Mesodermal cell (in vitro differentiated cells): ENCODE measurements at regions not wholly inside any gene's neighbourhood (a gene's known extent, or its start where the extent isn't known, plus 50 kb on each side); places are given as distances from the start of the nearest gene placed in this dataset.

ENCODE experiments used
- H3K27ac ChIP-seq: 2 replicates; pipeline ENCODE4 v1.7.0; 2013; ENCODE audit warnings: mild to moderate bottlenecking, low read depth, low read length, moderate library complexity; ENCODE audit not compliant: severe bottlenecking
- H3K36me3 ChIP-seq: 2 replicates; pipeline ENCODE4 v1.7.1; 2013; ENCODE audit warnings: mild to moderate bottlenecking, low read length, moderate library complexity; ENCODE audit not compliant: control insufficient read depth, insufficient read depth
- H3K4me1 ChIP-seq: one replicate; pipeline ENCODE4 v1.7.1; 2013; ENCODE audit warnings: mild to moderate bottlenecking, low read length; ENCODE audit not compliant: insufficient read depth, control insufficient read depth, poor library complexity, severe bottlenecking
- H3K4me3 ChIP-seq: 2 replicates; pipeline ENCODE4 v1.7.0; 2013; ENCODE audit warnings: low read length, control low read depth, mild to moderate bottlenecking; ENCODE audit not compliant: insufficient read depth, poor library complexity, severe bottlenecking; ENCODE audit errors: extremely low read depth
- H3K9me3 ChIP-seq: 2 replicates; pipeline ENCODE4 v1.7.1; 2013; ENCODE audit warnings: mild to moderate bottlenecking, low read length, moderate library complexity; ENCODE audit not compliant: control insufficient read depth
- WGBS, 2 experiments: methylation state at CpG; one replicate each; pipeline ENCODE4 v1.1.5; 2013; ENCODE audit warnings: missing lambda C conversion rate in 2 of 2; ENCODE audit not compliant: insufficient coverage in 2 of 2; 5-methylcytosine and 5-hydroxymethylcytosine counted together

- Histone ChIP-seq H3K4me3 (no peak overlapping the region), H3K4me1 (no peaks in the 10 kb centered on the region), H3K27ac (no peak overlapping the region), H3K9me3 (no peaks in the 10 kb centered on the region), H3K36me3 (no peaks in the 10 kb centered on the region)
- WGBS, 2 experiments, result 100% methylated on average over 3 of the region's 4 CpGs; no CpG with 5 or more reads in 1 of the 2 experiments
Measured at GRCh38 chr6:49054311-49054710, 408.7 kb downstream of the MMUT start.

- Histone ChIP-seq H3K4me1 (no peaks in the 10 kb centered on the region), H3K27ac (no peak overlapping the region), H3K9me3 (no peaks in the 10 kb centered on the region), H3K36me3 (no peaks in the 10 kb centered on the region), H3K4me3 (no peak overlapping the region)
- 100% methylated on average over 2 of the region's 2 CpGs; no CpG with 5 or more reads in 1 of the 2 experiments for WGBS, 2 experiments
Measured at GRCh38 chr6:49052901-49053300, 410.2 kb downstream of the MMUT start.

GRCh38 chr6:49051281-49051680 lies 411.8 kb downstream of the MMUT start:
- Histone ChIP-seq H3K27ac (no peak overlapping the region), H3K4me1 (no peaks in the 10 kb centered on the region), H3K36me3 (no peaks in the 10 kb centered on the region), H3K4me3 (no peak overlapping the region), H3K9me3 (no peaks in the 10 kb centered on the region)
- WGBS, 2 experiments, result no CpG with 5 or more reads among the region's 1 CpG

- Histone ChIP-seq H3K36me3 (no peaks in the 10 kb centered on the region), H3K27ac (no peak overlapping the region), H3K4me3 (no peak overlapping the region), H3K9me3 (no peaks in the 10 kb centered on the region), H3K4me1 (no peaks in the 10 kb centered on the region)
- no CpG with 5 or more reads among the region's 1 CpG for WGBS, 2 experiments
Measured at GRCh38 chr6:49050584-49050983, 412.5 kb downstream of the MMUT start.

- no CpG with 5 or more reads among the region's 2 CpGs for WGBS, 2 experiments
- no peak overlapping the region for H3K27ac ChIP-seq
- H3K4me1 ChIP-seq, result no peaks in the 10 kb centered on the region
- no peak overlapping the region for H3K4me3 ChIP-seq
- H3K9me3 ChIP-seq, result no peaks in the 10 kb centered on the region
- no peaks in the 10 kb centered on the region for H3K36me3 ChIP-seq
Measured at GRCh38 chr6:49038294-49038822, 424.7 kb downstream of the MMUT start.

GRCh38 chr6:49030251-49031020 lies 432.6 kb downstream of the MMUT start:
- 75 to 78% methylated on average over 1 of the region's 1 CpG for WGBS, 2 experiments
- Histone ChIP-seq H3K4me3 (no peak overlapping the region), H3K4me1 (no peaks in the 10 kb centered on the region), H3K27ac (no peak overlapping the region), H3K36me3 (no peaks in the 10 kb centered on the region), H3K9me3 (no peaks in the 10 kb centered on the region)

GRCh38 chr6:49027644-49028043 lies 435.4 kb downstream of the MMUT start:
- Histone ChIP-seq H3K9me3 (no peaks in the 10 kb centered on the region), H3K4me3 (no peak overlapping the region), H3K27ac (no peak overlapping the region), H3K36me3 (no peaks in the 10 kb centered on the region), H3K4me1 (no peaks in the 10 kb centered on the region)
- WGBS, 2 experiments, result no CpG with 5 or more reads among the region's 2 CpGs

GRCh38 chr6:49025273-49026240 lies 437.5 kb downstream of the MMUT start:
- H3K4me1 ChIP-seq, result no peaks in the 10 kb centered on the region
- no peak overlapping the region for H3K4me3 ChIP-seq
- no peaks in the 10 kb centered on the region for H3K9me3 ChIP-seq
- H3K27ac ChIP-seq, result no peak overlapping the region
- no peaks in the 10 kb centered on the region for H3K36me3 ChIP-seq
- WGBS, 2 experiments, result 86 to 90% methylated on average over 1 to 2 of the region's 2 CpGs

GRCh38 chr6:49004801-49005200 lies 458.3 kb downstream of the MMUT start:
- Histone ChIP-seq H3K27ac (no peak overlapping the region), H3K4me3 (no peak overlapping the region), H3K4me1 (no peaks in the 10 kb centered on the region), H3K36me3 (no peaks in the 10 kb centered on the region), H3K9me3 (no peaks in the 10 kb centered on the region)
- WGBS, 2 experiments, result 79 to 90% methylated on average over 2 of the region's 2 CpGs

GRCh38 chr6:49003348-49003747 lies 459.7 kb downstream of the MMUT start:
- Histone ChIP-seq H3K9me3 (no peaks in the 10 kb centered on the region), H3K4me3 (no peak overlapping the region), H3K36me3 (no peaks in the 10 kb centered on the region), H3K27ac (no peak overlapping the region), H3K4me1 (no peaks in the 10 kb centered on the region)
- 93% methylated on average over 2 of the region's 3 CpGs; no CpG with 5 or more reads in 1 of the 2 experiments for WGBS, 2 experiments
